Keratinocyte (primary cell): ENCODE measurements at regions not wholly inside any gene's neighbourhood (a gene's known extent, or its start where the extent isn't known, plus 50 kb on each side); places are given as distances from the start of the nearest gene placed in this dataset.

Experiments used
- DNase-seq: peaks from one replicate; pipeline ENCODE4 v3.0.0-alpha.2; 2011; ENCODE audit warnings: low read depth, missing footprints, low spot score
- FAIRE-seq: peaks from 2 replicates; lab custom pipeline; 2011; peaks lifted over from hg19 to GRCh38; lab: Jason Lieb, UNC
- H2AFZ ChIP-seq: 2 replicates; pipeline ENCODE4 v1.6.0; 2012; ENCODE audit warnings: low read length, control low read depth, inconsistent platforms; ENCODE audit not compliant: control insufficient read depth
- H3K27ac ChIP-seq: 2 replicates; pipeline ENCODE4 v1.5.1; 2011; ENCODE audit warnings: low read length; ENCODE audit not compliant: control insufficient read depth, insufficient read depth
- H3K27me3 ChIP-seq: 3 replicates; pipeline ENCODE4 v1.6.0; 2011; ENCODE audit warnings: low read length; ENCODE audit not compliant: control insufficient read depth, insufficient read depth; ENCODE audit errors: extremely low read depth
- H3K36me3 ChIP-seq, 2 experiments: 2 replicates in 1 of 2; 3 replicates in 1 of 2; pipeline ENCODE4 v1.5.1; 2011; ENCODE audit warnings: low read length in 2 of 2, mild to moderate bottlenecking in 1 of 2; ENCODE audit not compliant: control insufficient read depth in 2 of 2, insufficient read depth in 2 of 2; ENCODE audit errors: extremely low read depth in 1 of 2
- H3K4me1 ChIP-seq: 3 replicates; pipeline ENCODE4 v1.5.1; 2011; ENCODE audit warnings: low read length; ENCODE audit not compliant: control insufficient read depth, insufficient read depth; ENCODE audit errors: extremely low read depth
- H3K4me2 ChIP-seq: 3 replicates; pipeline ENCODE4 v1.6.0; 2011; ENCODE audit warnings: low read depth, low read length; ENCODE audit not compliant: control insufficient read depth, insufficient read depth; ENCODE audit errors: extremely low read depth
- H3K4me3 ChIP-seq, 3 experiments: fragments of 200-600 bp in 1 of 3; sonication (generic) in 1 of 3; 2 replicates in 2 of 3; 3 replicates in 1 of 3; pipeline ENCODE4 v1.5.1; 2011 to 2016; ENCODE audit warnings: low read length in 3 of 3, mild to moderate bottlenecking in 3 of 3, control low read depth in 2 of 3, inconsistent platforms in 1 of 3, low read depth in 1 of 3, mixed read lengths in 1 of 3, mixed run types in 1 of 3, moderate library complexity in 1 of 3; ENCODE audit not compliant: control insufficient read depth in 2 of 3, insufficient read depth in 2 of 3; ENCODE audit errors: extremely low read depth in 1 of 3
- H3K79me2 ChIP-seq: 2 replicates; pipeline ENCODE4 v1.6.0; 2012; ENCODE audit warnings: low read length; ENCODE audit not compliant: control insufficient read depth, insufficient read depth
- H3K9ac ChIP-seq: 3 replicates; pipeline ENCODE4 v1.6.0; 2011; ENCODE audit warnings: low read length; ENCODE audit not compliant: control insufficient read depth, insufficient read depth; ENCODE audit errors: extremely low read depth
- H3K9me1 ChIP-seq: 3 replicates; pipeline ENCODE4 v1.6.0; 2011; ENCODE audit warnings: low read length; ENCODE audit not compliant: control insufficient read depth, insufficient read depth; ENCODE audit errors: extremely low read depth
- H3K9me3 ChIP-seq: 2 replicates; pipeline ENCODE4 v1.5.1; 2012; ENCODE audit warnings: low read depth, low read length; ENCODE audit not compliant: control insufficient read depth
- H4K20me1 ChIP-seq: 3 replicates; pipeline ENCODE4 v1.6.0; 2011; ENCODE audit warnings: low read length; ENCODE audit not compliant: control insufficient read depth, insufficient read depth; ENCODE audit errors: extremely low read depth
- CTCF ChIP-seq, 3 experiments: IDR thresholded peaks in 1 of 3; conservative IDR thresholded peaks in 1 of 3; optimal IDR thresholded peaks in 1 of 3; 2 replicates in 2 of 3; 3 replicates in 1 of 3; pipeline versions ENCODE3 to v1.5.1; 2011; ENCODE audit warnings: low read length in 3 of 3, mild to moderate bottlenecking in 3 of 3, moderate library complexity in 2 of 3, control low read depth in 1 of 3, inconsistent platforms in 1 of 3; ENCODE audit not compliant: insufficient read depth in 2 of 3; ENCODE audit errors: extremely low read depth in 1 of 3
- EZH2 ChIP-seq: IDR thresholded peaks from one replicate; pipeline ENCODE4 v1.6.1; 2012; ENCODE audit warnings: inconsistent platforms, mild to moderate bottlenecking, low read length, moderate library complexity
- dilution Hi-C: fragments of 300-500 bp; cut with MboI; formaldehyde crosslinking; loops from one replicate; pipeline ENCODE4 v1.7.0; 2020; ENCODE audit warnings: low sequenced_read_pairs; ENCODE audit not compliant: extremely low pct_ligation_motif_present

DNA sequence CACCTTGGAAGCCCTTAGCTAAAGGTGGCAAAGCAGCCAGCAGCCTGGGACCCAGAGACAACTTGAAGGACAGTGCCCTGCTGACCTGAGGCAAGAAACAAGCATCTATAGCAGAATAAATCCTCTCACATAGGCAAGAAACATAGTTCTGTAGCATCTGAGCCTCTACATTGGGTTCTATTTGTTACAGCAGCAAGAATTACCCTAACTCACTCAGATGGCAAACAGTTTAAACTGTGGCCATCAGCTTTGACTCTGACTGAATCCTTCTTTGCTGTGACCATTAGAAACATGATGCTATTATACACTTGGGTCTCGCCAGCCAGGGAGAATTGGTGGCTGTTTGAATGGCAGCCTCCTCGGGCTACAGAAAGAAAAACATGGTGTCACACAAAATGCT lies 53.1 kb upstream of the CCL1 start:
- Histone ChIP-seq H3K9ac (no peak overlapping the region), H3K9me3 (no peaks in the 10 kb centered on the region), H3K4me3 (no peak overlapping the region), H3K9me1 (no peaks in the 10 kb centered on the region), H3K27me3 (no peaks in the 10 kb centered on the region), H3K36me3 (no peaks in the 10 kb centered on the region), H3K27ac (no peak overlapping the region), H2AFZ (no peak overlapping the region), H4K20me1 (no peaks in the 10 kb centered on the region), H3K4me2 (no peak overlapping the region), H3K79me2 (no peaks in the 10 kb centered on the region), H3K4me1 (peaks cover 9% of the 10 kb centered on the region)
- dilution Hi-C loops = loop anchor here (25.0 kb wide), 1 partner anchor 96 kb away; no protein-coding TSS in a partner anchor
- FAIRE-seq (no peak), DNase-seq (no peak)
- no peak for TF ChIP-seq EZH2
- TF ChIP-seq CTCF (optimal IDR thresholded peaks at IDR 0.05 in 1 of 3, IDR thresholded peaks at IDR 0.05 in 1 of 3, conservative IDR thresholded peaks at IDR 0.05 in 1 of 3; ENCODE audit: extremely low read depth in 1 of 3, insufficient read depth in 2 of 3, low read length in 3 of 3) = no peak

DNA sequence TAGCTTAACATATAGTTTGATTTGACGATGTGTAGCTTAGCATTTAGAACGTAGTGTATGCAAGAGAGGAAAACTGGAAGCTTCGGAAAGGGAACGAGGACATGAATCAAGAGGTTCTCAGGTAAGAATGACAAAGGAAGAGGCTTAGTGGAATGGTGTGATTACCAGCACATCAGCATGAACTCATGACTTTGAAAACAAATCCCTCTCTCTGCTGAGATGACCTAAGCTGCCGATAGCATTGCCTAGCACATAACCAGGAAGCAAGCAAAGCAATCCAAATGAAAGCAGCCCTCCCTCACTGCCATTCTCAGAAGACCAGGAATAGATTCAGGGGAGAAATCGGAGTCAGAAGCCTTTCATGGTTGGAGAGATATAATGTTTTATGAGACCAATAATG lies 51.3 kb upstream of the CCL1 start:
- Histone ChIP-seq H4K20me1 (no peaks in the 10 kb centered on the region), H3K27me3 (no peaks in the 10 kb centered on the region), H3K9ac (no peak overlapping the region), H3K9me3 (no peaks in the 10 kb centered on the region), H2AFZ (no peak overlapping the region), H3K79me2 (no peaks in the 10 kb centered on the region), H3K9me1 (no peaks in the 10 kb centered on the region), H3K27ac (no peak overlapping the region), H3K4me3 (no peak overlapping the region), H3K4me2 (no peak overlapping the region), H3K4me1 (peaks cover 9% of the 10 kb centered on the region), H3K36me3 (no peaks in the 10 kb centered on the region)
- DNase-seq (no peak), FAIRE-seq (no peak)
- TF ChIP-seq EZH2 (no peak), CTCF (optimal IDR thresholded peaks at IDR 0.05 in 1 of 3, IDR thresholded peaks at IDR 0.05 in 1 of 3, conservative IDR thresholded peaks at IDR 0.05 in 1 of 3; ENCODE audit: extremely low read depth in 1 of 3, insufficient read depth in 2 of 3, low read length in 3 of 3) (no peak)
- dilution Hi-C loops = loop anchor here (25.0 kb wide), 1 partner anchor 98 kb away; no protein-coding TSS in a partner anchor
